ENCODE measurements at regions not wholly inside any gene's neighbourhood (a gene's known extent, or its start where the extent isn't known, plus 50 kb on each side); places are given as distances from the start of the nearest gene placed in this dataset.

DNA sequence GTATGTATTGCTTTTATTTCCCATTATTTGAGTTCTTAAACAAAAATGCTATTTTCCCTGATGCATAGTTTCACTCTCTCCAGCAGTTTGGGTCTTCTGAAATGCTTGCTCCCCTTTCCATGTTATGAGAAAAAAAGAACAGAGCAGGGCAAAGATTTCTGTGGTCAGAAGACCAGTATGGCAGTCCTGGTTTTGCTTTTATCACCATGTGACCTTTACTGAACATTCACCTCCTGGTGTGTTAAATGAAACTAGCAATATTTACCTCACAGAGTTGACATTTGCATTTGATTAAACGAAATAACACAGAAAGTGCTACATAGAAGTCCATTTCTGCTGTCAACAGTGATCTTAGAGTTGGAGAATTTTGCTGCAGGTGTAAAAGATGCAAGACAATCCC is 141.0 kb upstream of the G2E3 start:
- H3K4me2 ChIP-seq (ENCODE audit: low read length), result no peak overlapping the region
- H3K4me3 ChIP-seq (ENCODE audit: low read length), result no peak overlapping the region
- no peaks in the 10 kb centered on the region for H3K4me1 ChIP-seq (ENCODE audit: control insufficient read depth, insufficient read depth, low read length)
- no peaks in the 10 kb centered on the region for H3K36me3 ChIP-seq (ENCODE audit: insufficient read depth, low read length)
- H3K9me3 ChIP-seq (replicated peaks; ENCODE audit: low read length), result no peaks in the 10 kb centered on the region
- peaks cover 31% of the 10 kb centered on the region for H3K27me3 ChIP-seq (ENCODE audit: control insufficient read depth, insufficient read depth, low read length)
- no peak overlapping the region for H3K9ac ChIP-seq (ENCODE audit: low read depth, low read length)

- Histone ChIP-seq H3K4me3 (ENCODE audit: low read length) (no peak overlapping the region), H3K9ac (ENCODE audit: low read depth, low read length) (no peak overlapping the region), H3K4me1 (ENCODE audit: control insufficient read depth, insufficient read depth, low read length) (no peaks in the 10 kb centered on the region), H3K9me3 (replicated peaks; ENCODE audit: low read length) (no peaks in the 10 kb centered on the region), H3K27me3 (ENCODE audit: control insufficient read depth, insufficient read depth, low read length) (peaks cover 31% of the 10 kb centered on the region), H3K36me3 (ENCODE audit: insufficient read depth, low read length) (no peaks in the 10 kb centered on the region), H3K4me2 (ENCODE audit: low read length) (no peak overlapping the region)
Measured at GRCh38 chr14:30419037-30419436, 139.9 kb upstream of the G2E3 start.

GRCh38 chr14:30420515-30420914 is 138.4 kb upstream of the G2E3 start:
- Histone ChIP-seq H3K9me3 (replicated peaks; ENCODE audit: low read length) (no peaks in the 10 kb centered on the region), H3K27me3 (ENCODE audit: control insufficient read depth, insufficient read depth, low read length) (peaks cover 31% of the 10 kb centered on the region), H3K9ac (ENCODE audit: low read depth, low read length) (no peak overlapping the region), H3K4me1 (ENCODE audit: control insufficient read depth, insufficient read depth, low read length) (no peaks in the 10 kb centered on the region), H3K36me3 (ENCODE audit: insufficient read depth, low read length) (no peaks in the 10 kb centered on the region), H3K4me2 (ENCODE audit: low read length) (no peak overlapping the region), H3K4me3 (ENCODE audit: low read length) (no peak overlapping the region)

- no peaks in the 10 kb centered on the region for H3K4me1 ChIP-seq (ENCODE audit: control insufficient read depth, insufficient read depth, low read length)
- H3K9me3 ChIP-seq (replicated peaks; ENCODE audit: low read length), result no peaks in the 10 kb centered on the region
- no peak overlapping the region for H3K4me2 ChIP-seq (ENCODE audit: low read length)
- H3K9ac ChIP-seq (ENCODE audit: low read depth, low read length), result no peak overlapping the region
- H3K36me3 ChIP-seq (ENCODE audit: insufficient read depth, low read length), result no peaks in the 10 kb centered on the region
- H3K27me3 ChIP-seq (ENCODE audit: control insufficient read depth, insufficient read depth, low read length), result peaks cover 7% of the 10 kb centered on the region
- H3K4me3 ChIP-seq (ENCODE audit: low read length), result no peak overlapping the region
Measured at GRCh38 chr14:30426463-30426862, 132.5 kb upstream of the G2E3 start.

- Histone ChIP-seq H3K4me1 (ENCODE audit: control insufficient read depth, insufficient read depth, low read length) (no peaks in the 10 kb centered on the region), H3K9ac (ENCODE audit: low read depth, low read length) (no peak overlapping the region), H3K27me3 (ENCODE audit: control insufficient read depth, insufficient read depth, low read length) (peaks cover 4% of the 10 kb centered on the region), H3K36me3 (ENCODE audit: insufficient read depth, low read length) (no peaks in the 10 kb centered on the region), H3K4me2 (ENCODE audit: low read length) (no peak overlapping the region), H3K4me3 (ENCODE audit: low read length) (no peak overlapping the region), H3K9me3 (replicated peaks; ENCODE audit: low read length) (no peaks in the 10 kb centered on the region)
Measured at GRCh38 chr14:30427401-30427800, 131.6 kb upstream of the G2E3 start.

DNA sequence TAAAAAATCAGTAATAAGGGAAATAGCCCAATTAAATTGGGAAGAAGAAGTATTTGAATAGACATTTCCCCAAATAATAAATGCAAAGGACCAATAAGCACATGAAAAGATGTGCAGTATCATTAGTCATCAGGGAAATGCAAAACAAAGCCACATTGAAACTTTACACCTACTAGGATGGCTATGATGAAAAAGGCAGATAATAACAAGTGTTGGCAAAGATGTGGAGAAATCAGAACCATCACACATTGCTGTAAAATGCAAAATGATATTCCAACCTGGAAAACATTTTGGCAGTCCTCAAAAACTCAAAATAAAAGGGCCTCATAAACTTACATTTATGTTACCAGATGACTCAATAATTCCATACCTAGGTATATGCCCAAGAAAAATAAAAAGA is 131.1 kb upstream of the G2E3 start:
- no peaks in the 10 kb centered on the region for H3K4me1 ChIP-seq (ENCODE audit: control insufficient read depth, insufficient read depth, low read length)
- no peaks in the 10 kb centered on the region for H3K9me3 ChIP-seq (replicated peaks; ENCODE audit: low read length)
- no peak overlapping the region for H3K4me2 ChIP-seq (ENCODE audit: low read length)
- H3K4me3 ChIP-seq (ENCODE audit: low read length), result no peak overlapping the region
- H3K36me3 ChIP-seq (ENCODE audit: insufficient read depth, low read length), result no peaks in the 10 kb centered on the region
- peaks cover 4% of the 10 kb centered on the region for H3K27me3 ChIP-seq (ENCODE audit: control insufficient read depth, insufficient read depth, low read length)
- H3K9ac ChIP-seq (ENCODE audit: low read depth, low read length), result no peak overlapping the region

DNA sequence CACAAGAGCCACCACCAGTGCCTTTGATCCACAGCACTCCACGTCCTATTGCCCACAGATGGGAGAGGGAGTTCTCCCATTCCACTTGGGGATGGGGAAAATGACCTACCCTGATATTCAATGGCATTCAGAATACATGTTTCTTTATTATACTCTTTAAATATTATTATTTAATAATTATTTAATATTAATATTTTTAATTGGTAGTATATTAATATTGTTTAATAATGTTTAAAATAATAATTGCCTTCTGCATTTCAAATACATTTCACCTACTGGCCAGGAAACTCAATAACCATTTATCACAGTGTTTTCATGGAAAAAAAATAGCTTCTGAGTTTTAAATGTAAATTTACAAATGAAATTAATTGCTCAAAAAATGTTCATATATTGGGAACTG is 127.4 kb upstream of the G2E3 start:
- no peaks in the 10 kb centered on the region for H3K9me3 ChIP-seq (replicated peaks; ENCODE audit: low read length)
- H3K4me3 ChIP-seq (ENCODE audit: low read length), result no peak overlapping the region
- H3K36me3 ChIP-seq (ENCODE audit: insufficient read depth, low read length), result no peaks in the 10 kb centered on the region
- no peak overlapping the region for H3K9ac ChIP-seq (ENCODE audit: low read depth, low read length)
- H3K4me1 ChIP-seq (ENCODE audit: control insufficient read depth, insufficient read depth, low read length), result no peaks in the 10 kb centered on the region
- peaks cover 4% of the 10 kb centered on the region for H3K27me3 ChIP-seq (ENCODE audit: control insufficient read depth, insufficient read depth, low read length)
- no peak overlapping the region for H3K4me2 ChIP-seq (ENCODE audit: low read length)

- Histone ChIP-seq H3K36me3 (ENCODE audit: insufficient read depth, low read length) (no peaks in the 10 kb centered on the region), H3K4me2 (ENCODE audit: low read length) (no peak overlapping the region), H3K4me3 (ENCODE audit: low read length) (no peak overlapping the region), H3K9ac (ENCODE audit: low read depth, low read length) (no peak overlapping the region), H3K4me1 (ENCODE audit: control insufficient read depth, insufficient read depth, low read length) (no peaks in the 10 kb centered on the region), H3K27me3 (ENCODE audit: control insufficient read depth, insufficient read depth, low read length) (peaks cover 19% of the 10 kb centered on the region), H3K9me3 (replicated peaks; ENCODE audit: low read length) (no peaks in the 10 kb centered on the region)
Measured at GRCh38 chr14:30440961-30441360, 118.0 kb upstream of the G2E3 start.

DNA sequence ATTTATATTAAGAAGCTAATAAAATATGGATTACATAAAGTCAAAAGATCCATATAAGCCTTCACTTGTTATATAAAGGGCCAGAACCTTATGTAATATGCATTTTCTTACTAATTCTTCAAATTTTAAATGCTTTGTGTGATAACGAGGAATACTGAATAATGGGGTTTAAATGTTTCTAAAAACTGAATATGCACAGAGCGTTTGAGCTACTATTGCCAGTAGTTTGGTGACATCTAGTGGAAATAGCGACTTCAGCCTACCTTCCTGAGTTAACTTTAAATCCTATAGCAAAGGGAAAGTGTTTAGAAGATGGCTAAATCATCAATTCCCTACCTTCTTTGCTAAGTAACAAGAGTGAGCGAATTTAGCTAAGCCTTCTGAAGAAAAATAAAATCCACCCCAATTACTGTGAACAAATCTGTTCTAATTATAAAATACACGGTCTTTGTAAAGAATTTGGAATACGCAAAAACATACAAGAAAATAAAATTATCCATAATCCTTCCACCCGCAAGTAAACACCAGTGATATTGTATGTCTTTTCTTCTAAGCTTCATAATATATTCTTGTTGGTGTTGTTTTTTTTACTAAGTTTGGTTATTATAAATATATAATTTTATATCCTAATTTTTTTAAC is 115.5 kb upstream of the G2E3 start:
- no peaks in the 10 kb centered on the region for H3K36me3 ChIP-seq (ENCODE audit: insufficient read depth, low read length)

GRCh38 chr14:30444451-30444850 is 114.5 kb upstream of the G2E3 start:
- H3K4me1 ChIP-seq (ENCODE audit: control insufficient read depth, insufficient read depth, low read length), result no peaks in the 10 kb centered on the region
- H3K9me3 ChIP-seq (replicated peaks; ENCODE audit: low read length), result no peaks in the 10 kb centered on the region
- H3K4me3 ChIP-seq (ENCODE audit: low read length), result no peak overlapping the region
- peaks cover 26% of the 10 kb centered on the region for H3K27me3 ChIP-seq (ENCODE audit: control insufficient read depth, insufficient read depth, low read length)
- H3K4me2 ChIP-seq (ENCODE audit: low read length), result no peak overlapping the region
- H3K9ac ChIP-seq (ENCODE audit: low read depth, low read length), result no peak overlapping the region
- H3K36me3 ChIP-seq (ENCODE audit: insufficient read depth, low read length), result no peaks in the 10 kb centered on the region

More for the DNA sequence above, 115.5 kb upstream of the G2E3 start:
- H3K4me1 ChIP-seq (ENCODE audit: control insufficient read depth, insufficient read depth, low read length), result no peaks in the 10 kb centered on the region
- no peak overlapping the region for H3K4me2 ChIP-seq (ENCODE audit: low read length)
- peaks cover 24% of the 10 kb centered on the region for H3K27me3 ChIP-seq (ENCODE audit: control insufficient read depth, insufficient read depth, low read length)
- H3K4me3 ChIP-seq (ENCODE audit: low read length), result no peak overlapping the region
- no peak overlapping the region for H3K9ac ChIP-seq (ENCODE audit: low read depth, low read length)
- no peaks in the 10 kb centered on the region for H3K9me3 ChIP-seq (replicated peaks; ENCODE audit: low read length)

GRCh38 chr14:30445011-30445793 is 113.8 kb upstream of the G2E3 start:
- Histone ChIP-seq H3K36me3 (ENCODE audit: insufficient read depth, low read length) (no peaks in the 10 kb centered on the region), H3K4me2 (ENCODE audit: low read length) (no peak overlapping the region), H3K9ac (ENCODE audit: low read depth, low read length) (no peak overlapping the region), H3K27me3 (ENCODE audit: control insufficient read depth, insufficient read depth, low read length) (peaks cover 27% of the 10 kb centered on the region), H3K4me1 (ENCODE audit: control insufficient read depth, insufficient read depth, low read length) (no peaks in the 10 kb centered on the region), H3K9me3 (replicated peaks; ENCODE audit: low read length) (no peaks in the 10 kb centered on the region), H3K4me3 (ENCODE audit: low read length) (no peak overlapping the region)

DNA sequence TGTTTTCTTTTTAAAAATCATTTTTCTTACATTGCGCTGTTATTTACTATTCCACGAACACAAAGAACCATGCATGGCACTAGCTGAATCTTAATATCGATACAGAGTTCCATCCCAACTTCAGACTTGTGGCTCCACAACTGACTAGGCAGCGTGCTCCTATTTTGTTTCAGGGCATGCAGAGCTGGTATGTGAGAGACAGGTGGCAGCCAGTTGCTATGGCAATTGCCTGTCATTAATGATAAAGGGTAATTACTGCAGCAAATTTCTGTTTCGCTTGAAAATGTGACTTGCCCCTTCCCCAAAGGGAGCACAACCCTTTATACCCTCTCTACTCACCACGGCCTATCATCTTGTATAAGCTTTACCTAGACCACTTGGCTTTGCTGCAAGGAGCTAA is 113.1 kb upstream of the G2E3 start:
- peaks cover 27% of the 10 kb centered on the region for H3K27me3 ChIP-seq (ENCODE audit: control insufficient read depth, insufficient read depth, low read length)
- H3K4me3 ChIP-seq (ENCODE audit: low read length), result no peak overlapping the region
- no peaks in the 10 kb centered on the region for H3K9me3 ChIP-seq (replicated peaks; ENCODE audit: low read length)

More for the DNA sequence above, 113.1 kb upstream of the G2E3 start:
- H3K4me1 ChIP-seq (ENCODE audit: control insufficient read depth, insufficient read depth, low read length), result no peaks in the 10 kb centered on the region
- no peaks in the 10 kb centered on the region for H3K36me3 ChIP-seq (ENCODE audit: insufficient read depth, low read length)
- no peak overlapping the region for H3K9ac ChIP-seq (ENCODE audit: low read depth, low read length)
- H3K4me2 ChIP-seq (ENCODE audit: low read length), result no peak overlapping the region
